ENCODE measurements at regions not wholly inside any gene's neighbourhood (a gene's known extent, or its start where the extent isn't known, plus 50 kb on each side); places are given as distances from the start of the nearest gene placed in this dataset.
"Not testable (repeated sequence)": the region's sequence is repeated elsewhere in the genome, so short reads cannot be mapped to it uniquely, and the experiment has no call there.

DNA sequence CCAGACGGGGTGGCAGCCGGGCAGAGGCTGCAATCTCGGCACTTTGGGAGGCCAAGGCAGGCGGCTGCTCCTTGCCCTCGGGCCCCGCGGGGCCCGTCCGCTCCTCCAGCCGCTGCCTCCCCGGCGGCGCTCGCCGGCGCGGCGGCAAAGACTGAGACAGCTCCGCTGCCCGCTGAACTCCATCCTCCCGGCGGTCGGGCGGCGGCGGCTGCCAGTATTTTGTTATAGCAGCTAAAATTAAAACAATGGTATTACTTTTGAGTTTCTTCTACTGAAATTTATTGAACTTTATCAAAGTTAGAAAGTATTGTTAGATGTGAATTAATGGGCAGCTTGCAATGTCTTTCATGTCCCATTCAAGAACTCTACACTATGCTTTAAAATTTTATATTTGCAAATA lies 243.7 kb upstream of the CBLB start:
- not testable (repeated sequence) for TF ChIP-seq EZH2 (IDR thresholded peaks at IDR 0.05; ENCODE audit: borderline replicate concordance); EZH2phosphoT487 (IDR thresholded peaks at IDR 0.05; ENCODE audit: low read depth, severe bottlenecking, unreplicated experiment)
- TF ChIP-seq, protein P1, sequence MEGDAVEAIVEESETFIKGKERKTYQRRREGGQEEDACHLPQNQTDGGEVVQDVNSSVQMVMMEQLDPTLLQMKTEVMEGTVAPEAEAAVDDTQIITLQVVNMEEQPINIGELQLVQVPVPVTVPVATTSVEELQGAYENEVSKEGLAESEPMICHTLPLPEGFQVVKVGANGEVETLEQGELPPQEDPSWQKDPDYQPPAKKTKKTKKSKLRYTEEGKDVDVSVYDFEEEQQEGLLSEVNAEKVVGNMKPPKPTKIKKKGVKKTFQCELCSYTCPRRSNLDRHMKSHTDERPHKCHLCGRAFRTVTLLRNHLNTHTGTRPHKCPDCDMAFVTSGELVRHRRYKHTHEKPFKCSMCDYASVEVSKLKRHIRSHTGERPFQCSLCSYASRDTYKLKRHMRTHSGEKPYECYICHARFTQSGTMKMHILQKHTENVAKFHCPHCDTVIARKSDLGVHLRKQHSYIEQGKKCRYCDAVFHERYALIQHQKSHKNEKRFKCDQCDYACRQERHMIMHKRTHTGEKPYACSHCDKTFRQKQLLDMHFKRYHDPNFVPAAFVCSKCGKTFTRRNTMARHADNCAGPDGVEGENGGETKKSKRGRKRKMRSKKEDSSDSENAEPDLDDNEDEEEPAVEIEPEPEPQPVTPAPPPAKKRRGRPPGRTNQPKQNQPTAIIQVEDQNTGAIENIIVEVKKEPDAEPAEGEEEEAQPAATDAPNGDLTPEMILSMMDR (IDR thresholded peaks at IDR 0.05; ENCODE audit: poor library complexity), result not testable (repeated sequence)
